Liver (tissue), 3 donors: ENCODE measurements at regions not wholly inside any gene's neighbourhood (a gene's known extent, or its start where the extent isn't known, plus 50 kb on each side); places are given as distances from the start of the nearest gene placed in this dataset.

ENCODE experiments used
- ATF3 ChIP-seq: IDR thresholded peaks from 2 replicates; pipeline ENCODE4 v1.6.1; 2016; ENCODE audit warnings: antibody characterized with exemption
- EGR1 ChIP-seq, 2 donors: IDR thresholded peaks; 2 replicates each; pipeline ENCODE4 v1.6.1; 2016 to 2018; ENCODE audit warnings: antibody characterized with exemption in 2 of 2, low read depth in 2 of 2
- JUND ChIP-seq, 2 donors: IDR thresholded peaks; 2 replicates each; pipeline ENCODE4 v1.6.1; 2016; ENCODE audit warnings: antibody characterized with exemption in 2 of 2
- RAD21 ChIP-seq, 2 donors: IDR thresholded peaks; 2 replicates each; pipeline ENCODE4 v1.6.1; 2016; ENCODE audit warnings: antibody characterized with exemption in 2 of 2, mild to moderate bottlenecking in 2 of 2
- TF ChIP-seq, protein P1 (sequence below): fragments of 150-350 bp; IDR thresholded peaks from 2 replicates; pipeline ENCODE4 v1.5.1; 2017; ENCODE audit warnings: improper control_type of control experiment, low read depth, low read length; ENCODE audit not compliant: missing input control
- donor health status: healthy.
- donor health status: healthy.

DNA sequence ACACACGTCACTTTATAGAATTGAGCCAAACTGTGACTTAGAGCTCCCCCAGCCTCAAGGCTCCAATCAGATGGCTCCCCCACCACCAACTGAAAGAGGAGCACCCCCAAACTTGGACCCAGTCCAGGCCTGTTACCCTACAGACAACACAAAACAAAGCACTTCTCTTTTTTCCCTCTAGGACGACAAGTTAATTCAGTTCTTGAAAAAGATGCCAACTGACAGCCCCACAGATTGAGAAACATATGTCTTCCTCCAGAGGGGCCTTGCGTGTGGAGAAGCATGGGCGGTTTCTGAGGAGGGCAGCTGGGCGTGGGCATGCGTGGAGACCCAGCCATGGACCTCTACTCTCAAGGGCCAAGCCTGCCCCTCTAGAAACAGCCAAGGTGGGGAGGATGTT lies 229.5 kb downstream of the SHQ1 start:
- TF ChIP-seq EGR1 (IDR thresholded peaks at IDR 0.05; ENCODE audit: low read depth in 2 of 2): no peak
- TF ChIP-seq, protein P1, sequence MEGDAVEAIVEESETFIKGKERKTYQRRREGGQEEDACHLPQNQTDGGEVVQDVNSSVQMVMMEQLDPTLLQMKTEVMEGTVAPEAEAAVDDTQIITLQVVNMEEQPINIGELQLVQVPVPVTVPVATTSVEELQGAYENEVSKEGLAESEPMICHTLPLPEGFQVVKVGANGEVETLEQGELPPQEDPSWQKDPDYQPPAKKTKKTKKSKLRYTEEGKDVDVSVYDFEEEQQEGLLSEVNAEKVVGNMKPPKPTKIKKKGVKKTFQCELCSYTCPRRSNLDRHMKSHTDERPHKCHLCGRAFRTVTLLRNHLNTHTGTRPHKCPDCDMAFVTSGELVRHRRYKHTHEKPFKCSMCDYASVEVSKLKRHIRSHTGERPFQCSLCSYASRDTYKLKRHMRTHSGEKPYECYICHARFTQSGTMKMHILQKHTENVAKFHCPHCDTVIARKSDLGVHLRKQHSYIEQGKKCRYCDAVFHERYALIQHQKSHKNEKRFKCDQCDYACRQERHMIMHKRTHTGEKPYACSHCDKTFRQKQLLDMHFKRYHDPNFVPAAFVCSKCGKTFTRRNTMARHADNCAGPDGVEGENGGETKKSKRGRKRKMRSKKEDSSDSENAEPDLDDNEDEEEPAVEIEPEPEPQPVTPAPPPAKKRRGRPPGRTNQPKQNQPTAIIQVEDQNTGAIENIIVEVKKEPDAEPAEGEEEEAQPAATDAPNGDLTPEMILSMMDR: no peak
- no peak for TF ChIP-seq JUND (IDR thresholded peaks at IDR 0.05)
- TF ChIP-seq ATF3: no peak
- TF ChIP-seq RAD21 (IDR thresholded peaks at IDR 0.05): no peak
